ENCODE measurements at regions not wholly inside any gene's neighbourhood (a gene's known extent, or its start where the extent isn't known, plus 50 kb on each side); places are given as distances from the start of the nearest gene placed in this dataset.

DNA sequence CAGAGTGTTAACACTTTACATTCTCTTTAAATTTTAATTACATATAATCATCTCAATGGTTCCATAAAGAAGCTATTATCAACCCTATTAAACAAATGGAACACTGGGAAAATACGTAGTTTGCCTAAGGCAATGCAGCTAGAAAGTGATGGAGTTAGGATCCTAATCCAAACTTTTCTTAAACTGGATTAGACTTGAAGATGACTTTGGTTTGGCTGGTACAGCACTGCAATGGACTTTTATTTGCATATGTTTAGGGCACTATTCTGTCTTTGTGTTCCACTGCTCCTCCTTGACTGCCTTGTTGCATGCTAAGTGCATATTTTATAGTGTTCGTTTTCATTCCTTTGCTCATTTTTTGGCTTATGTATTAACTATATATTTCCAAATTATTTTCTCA is 133.5 kb upstream of the UFM1 start:
- intact Hi-C loops (cut with DNase I): no loop called here
- H3K27me3 ChIP-seq: no peaks in the 10 kb centered on the region
- no peaks in the 10 kb centered on the region for H3K9me3 ChIP-seq
- no peak overlapping the region for H3K4me3 ChIP-seq
- no peak for DNase-seq
- TF ChIP-seq EP300 (IDR thresholded peaks at IDR 0.05) (no peak), POLR2A (IDR thresholded peaks at IDR 0.05) (no peak)
- TF ChIP-seq, protein P1, sequence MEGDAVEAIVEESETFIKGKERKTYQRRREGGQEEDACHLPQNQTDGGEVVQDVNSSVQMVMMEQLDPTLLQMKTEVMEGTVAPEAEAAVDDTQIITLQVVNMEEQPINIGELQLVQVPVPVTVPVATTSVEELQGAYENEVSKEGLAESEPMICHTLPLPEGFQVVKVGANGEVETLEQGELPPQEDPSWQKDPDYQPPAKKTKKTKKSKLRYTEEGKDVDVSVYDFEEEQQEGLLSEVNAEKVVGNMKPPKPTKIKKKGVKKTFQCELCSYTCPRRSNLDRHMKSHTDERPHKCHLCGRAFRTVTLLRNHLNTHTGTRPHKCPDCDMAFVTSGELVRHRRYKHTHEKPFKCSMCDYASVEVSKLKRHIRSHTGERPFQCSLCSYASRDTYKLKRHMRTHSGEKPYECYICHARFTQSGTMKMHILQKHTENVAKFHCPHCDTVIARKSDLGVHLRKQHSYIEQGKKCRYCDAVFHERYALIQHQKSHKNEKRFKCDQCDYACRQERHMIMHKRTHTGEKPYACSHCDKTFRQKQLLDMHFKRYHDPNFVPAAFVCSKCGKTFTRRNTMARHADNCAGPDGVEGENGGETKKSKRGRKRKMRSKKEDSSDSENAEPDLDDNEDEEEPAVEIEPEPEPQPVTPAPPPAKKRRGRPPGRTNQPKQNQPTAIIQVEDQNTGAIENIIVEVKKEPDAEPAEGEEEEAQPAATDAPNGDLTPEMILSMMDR (IDR thresholded peaks at IDR 0.05): no peak
- H3K27ac ChIP-seq: no peak overlapping the region
- no peaks in the 10 kb centered on the region for H3K4me1 ChIP-seq (ENCODE audit: insufficient read depth)
- H3K36me3 ChIP-seq: no peaks in the 10 kb centered on the region
- WGBS, 3 donors: 73 to 78% (median 77%) methylated on average over 2 of the region's 2 CpGs

GRCh38 chr13:38213314-38213713 is 136.3 kb upstream of the UFM1 start:
- intact Hi-C loops (cut with DNase I): no loop called here
- no peaks in the 10 kb centered on the region for H3K9me3 ChIP-seq
- H3K27me3 ChIP-seq: no peaks in the 10 kb centered on the region
- no peaks in the 10 kb centered on the region for H3K4me1 ChIP-seq (ENCODE audit: insufficient read depth)
- DNase-seq: no peak
- H3K4me3 ChIP-seq: no peak overlapping the region
- TF ChIP-seq, protein P1 (IDR thresholded peaks at IDR 0.05): no peak
- TF ChIP-seq EP300 (IDR thresholded peaks at IDR 0.05): no peak
- TF ChIP-seq POLR2A (IDR thresholded peaks at IDR 0.05): no peak
- 84 to 97% (median 86%) methylated on average over 1 of the region's 1 CpG for WGBS, 3 donors
- H3K36me3 ChIP-seq: no peaks in the 10 kb centered on the region
- H3K27ac ChIP-seq: no peak overlapping the region

DNA sequence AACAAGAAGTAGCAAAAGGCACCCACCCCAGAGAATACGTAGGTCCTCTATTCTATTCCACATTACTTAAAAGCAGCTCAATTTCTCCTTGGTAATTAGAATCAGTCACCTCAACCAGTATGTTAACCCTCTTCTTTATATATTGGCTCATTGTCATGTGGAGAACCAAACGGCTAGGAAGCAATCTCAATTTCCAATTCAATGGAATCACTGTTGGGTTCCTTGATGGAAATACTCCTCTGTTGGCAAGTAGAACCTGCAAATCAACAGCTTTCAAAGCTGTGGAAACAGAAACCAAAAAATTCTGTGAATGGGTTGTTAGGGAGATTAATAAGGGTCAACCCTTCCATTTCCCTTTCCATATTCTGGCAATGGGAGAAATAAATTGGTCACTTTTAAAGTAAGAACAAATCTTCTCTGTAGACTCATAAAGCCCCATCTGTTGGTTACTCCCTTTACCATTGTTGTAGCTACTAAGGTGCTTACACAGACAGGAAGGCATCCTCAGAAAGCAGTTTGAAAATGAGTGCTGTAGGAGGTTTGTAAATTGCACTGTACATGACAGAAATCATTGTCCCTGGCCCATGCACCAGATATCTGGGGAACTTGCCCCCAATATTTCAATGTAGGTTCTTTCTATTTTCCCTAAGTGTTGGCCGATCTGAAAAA is 138.6 kb upstream of the UFM1 start:
- no peaks in the 10 kb centered on the region for H3K4me1 ChIP-seq (ENCODE audit: insufficient read depth)
- H3K4me3 ChIP-seq: no peak overlapping the region
- no peak for DNase-seq
- no peaks in the 10 kb centered on the region for H3K36me3 ChIP-seq
- H3K27ac ChIP-seq: no peak overlapping the region
- intact Hi-C loops (cut with DNase I): no loop called here
- no peaks in the 10 kb centered on the region for H3K27me3 ChIP-seq
- WGBS, 3 donors: 50 to 82% (median 54%) methylated on average over 3 of the region's 3 CpGs
- H3K9me3 ChIP-seq: no peaks in the 10 kb centered on the region
- TF ChIP-seq EP300 (IDR thresholded peaks at IDR 0.05) (no peak), POLR2A (IDR thresholded peaks at IDR 0.05) (no peak)
- TF ChIP-seq, protein P1 (IDR thresholded peaks at IDR 0.05): no peak

- no peaks in the 10 kb centered on the region for H3K9me3 ChIP-seq
- no peak for TF ChIP-seq POLR2A (IDR thresholded peaks at IDR 0.05)
- TF ChIP-seq, protein P1 (IDR thresholded peaks at IDR 0.05): no peak
- no peak for TF ChIP-seq EP300 (IDR thresholded peaks at IDR 0.05)
- H3K4me1 ChIP-seq (ENCODE audit: insufficient read depth): no peaks in the 10 kb centered on the region
- H3K36me3 ChIP-seq: no peaks in the 10 kb centered on the region
- no peak overlapping the region for H3K27ac ChIP-seq
- H3K4me3 ChIP-seq: no peak overlapping the region
- DNase-seq: no peak
- H3K27me3 ChIP-seq: no peaks in the 10 kb centered on the region
- intact Hi-C loops (cut with DNase I): no loop called here
Measured at GRCh38 chr13:38204556-38204955, 145.1 kb upstream of the UFM1 start.
